ENCODE measurements at regions not wholly inside any gene's neighbourhood (a gene's known extent, or its start where the extent isn't known, plus 50 kb on each side); places are given as distances from the start of the nearest gene placed in this dataset.
"Not testable (repeated sequence)": the region's sequence is repeated elsewhere in the genome, so short reads cannot be mapped to it uniquely, and the experiment has no call there.

DNA sequence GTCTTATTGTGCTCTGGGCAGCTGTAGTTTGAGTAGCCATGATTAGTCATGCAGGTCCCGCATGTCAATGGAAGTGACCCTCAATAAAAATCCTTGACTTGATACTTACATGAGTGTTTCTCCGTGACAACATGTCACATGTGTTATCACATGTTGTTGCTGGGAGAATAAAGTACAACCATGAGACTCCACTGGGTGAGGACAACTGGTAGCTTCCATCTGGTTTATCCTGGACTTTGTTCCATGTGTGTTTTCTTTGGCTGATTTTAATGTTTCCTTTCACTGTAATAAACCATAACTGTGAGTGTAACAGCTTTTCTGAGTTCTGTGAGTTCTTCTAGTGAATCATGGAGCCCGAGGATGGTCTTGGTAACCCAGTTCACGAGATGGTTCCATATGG is 63.1 kb upstream of the NDN start:
- DNase-seq (ENCODE audit: low read depth) = no peak

GRCh38 chr15:23750776-23751175 is 63.7 kb upstream of the NDN start:
- no peak for DNase-seq (ENCODE audit: low read depth)

GRCh38 chr15:23753248-23753647 is 66.1 kb upstream of the NDN start:
- no peak for DNase-seq (ENCODE audit: low read depth)

GRCh38 chr15:23758891-23759290 is 71.8 kb upstream of the NDN start:
- DNase-seq (ENCODE audit: low read depth) = no peak

DNA sequence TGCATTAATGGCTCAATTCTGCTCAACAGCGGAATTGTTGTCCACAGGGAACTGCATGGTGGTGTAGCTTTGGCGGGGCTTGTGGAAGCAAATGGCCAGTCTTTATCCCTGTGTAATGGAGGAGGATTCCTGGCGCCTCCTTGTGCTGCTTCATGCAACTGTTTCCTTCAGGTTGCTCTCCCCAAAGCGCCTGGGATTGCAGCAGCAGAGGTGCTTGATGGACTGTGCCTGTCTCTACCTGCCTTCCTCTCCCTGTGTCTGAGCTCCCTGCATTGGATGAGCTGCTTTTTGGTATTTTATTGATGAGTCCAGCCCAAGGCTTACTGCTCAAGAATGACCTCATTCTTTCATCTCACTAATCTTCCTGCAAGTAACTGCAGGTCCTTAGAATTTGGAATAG is 72.9 kb upstream of the NDN start:
- no peak for DNase-seq (ENCODE audit: low read depth)

- no peak for DNase-seq (ENCODE audit: low read depth)
These were observed 74.3 kb upstream of the NDN start for GRCh38 chr15:23761386-23761785.

GRCh38 chr15:23762026-23762425 is 74.9 kb upstream of the NDN start:
- no peak for DNase-seq (ENCODE audit: low read depth)

DNA sequence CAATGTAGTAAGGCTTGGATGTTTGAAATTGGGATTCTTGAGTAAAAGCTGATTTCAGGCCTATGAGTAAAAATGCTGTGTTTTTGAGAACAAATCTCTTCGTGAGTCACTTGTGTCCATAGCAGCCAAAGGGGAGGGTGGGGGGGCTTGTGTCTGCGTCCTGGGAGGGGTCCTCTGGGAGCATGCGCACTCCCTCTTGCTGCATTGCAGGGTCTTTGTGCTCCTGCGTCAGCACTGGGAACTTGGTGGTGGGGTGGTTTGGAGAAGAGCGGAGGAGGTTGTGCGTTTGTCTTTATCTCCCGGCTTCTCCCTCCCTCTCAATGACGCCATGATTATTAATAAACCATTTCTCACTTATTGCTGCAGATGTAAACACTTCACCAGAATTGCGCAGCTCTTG is 75.9 kb upstream of the NDN start:
- DNase-seq (ENCODE audit: low read depth) = no peak

DNA sequence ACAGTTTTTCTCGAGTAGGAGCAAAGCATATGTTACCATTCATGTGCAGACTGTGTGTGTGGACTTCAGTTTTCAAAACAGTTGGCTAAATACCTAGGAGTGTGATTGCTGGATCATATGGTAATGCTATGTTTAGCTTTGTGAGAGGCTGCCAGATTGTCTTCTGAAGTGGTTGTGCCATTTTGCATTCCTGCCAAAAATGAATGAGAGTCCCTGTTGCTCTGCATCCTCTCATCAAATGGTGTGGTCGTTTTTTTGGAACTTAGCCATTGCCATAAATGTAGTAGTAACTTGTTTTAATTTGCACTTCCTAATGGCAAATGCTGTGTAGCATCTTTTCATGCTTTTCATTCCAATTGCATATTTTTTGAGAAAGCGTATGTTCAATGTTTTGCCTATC is 77.2 kb upstream of the NDN start:
- DNase-seq (ENCODE audit: low read depth) = no peak

GRCh38 chr15:23764716-23765115 is 77.6 kb upstream of the NDN start:
- no peak for DNase-seq (ENCODE audit: low read depth)

DNA sequence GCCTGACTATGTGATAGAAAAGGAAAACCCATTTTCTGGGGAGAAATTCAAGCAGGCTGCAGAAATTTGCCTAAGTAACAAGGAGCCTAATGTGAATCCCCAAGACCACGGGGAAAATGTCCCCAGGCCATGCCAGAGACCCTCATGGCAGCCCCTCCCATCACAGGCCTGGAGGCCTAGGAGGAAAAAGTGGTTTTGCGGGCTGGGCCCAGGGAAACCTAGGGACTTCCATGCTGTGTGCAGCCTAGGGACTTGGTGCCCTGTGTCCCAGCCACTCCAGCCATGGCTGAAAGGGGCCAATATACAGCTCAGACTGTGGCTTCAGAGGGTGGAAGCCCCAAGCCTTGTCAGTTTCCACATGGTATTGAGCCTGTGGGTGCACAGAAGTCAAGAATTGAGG is 79.7 kb upstream of the NDN start:
- DNase-seq (ENCODE audit: low read depth) = not testable (repeated sequence)

GRCh38 chr15:23773093-23773492 is 86.0 kb upstream of the NDN start:
- DNase-seq (ENCODE audit: low read depth) = no peak

- DNase-seq (ENCODE audit: low read depth) = no peak
These were observed 100.4 kb upstream of the NDN start for GRCh38 chr15:23787346-23788105.

DNA sequence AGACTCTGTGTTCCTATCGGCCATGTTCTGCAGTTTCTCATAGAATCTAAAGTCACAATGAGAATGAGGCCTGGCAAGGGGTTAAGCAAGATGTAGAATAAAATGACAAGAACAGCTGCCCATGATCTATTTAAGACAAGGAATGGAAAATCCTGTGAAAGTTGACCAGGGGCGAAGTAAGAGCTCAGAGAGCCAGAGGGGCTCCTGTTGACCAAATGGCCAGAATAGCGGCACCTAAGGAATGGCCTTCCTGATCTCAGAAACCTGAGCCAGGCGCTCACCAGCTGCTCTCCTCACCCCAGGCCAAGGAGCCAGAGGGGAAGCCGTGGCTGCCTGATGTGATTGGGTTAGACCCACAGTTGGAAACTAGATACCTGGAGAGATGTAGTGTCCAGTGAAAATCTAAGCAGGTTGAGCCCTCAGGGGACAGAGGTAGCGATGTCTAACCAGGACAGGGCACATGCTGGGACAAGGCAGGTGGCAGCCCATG is 106.1 kb upstream of the NDN start:
- DNase-seq (ENCODE audit: low read depth) = no peak

DNA sequence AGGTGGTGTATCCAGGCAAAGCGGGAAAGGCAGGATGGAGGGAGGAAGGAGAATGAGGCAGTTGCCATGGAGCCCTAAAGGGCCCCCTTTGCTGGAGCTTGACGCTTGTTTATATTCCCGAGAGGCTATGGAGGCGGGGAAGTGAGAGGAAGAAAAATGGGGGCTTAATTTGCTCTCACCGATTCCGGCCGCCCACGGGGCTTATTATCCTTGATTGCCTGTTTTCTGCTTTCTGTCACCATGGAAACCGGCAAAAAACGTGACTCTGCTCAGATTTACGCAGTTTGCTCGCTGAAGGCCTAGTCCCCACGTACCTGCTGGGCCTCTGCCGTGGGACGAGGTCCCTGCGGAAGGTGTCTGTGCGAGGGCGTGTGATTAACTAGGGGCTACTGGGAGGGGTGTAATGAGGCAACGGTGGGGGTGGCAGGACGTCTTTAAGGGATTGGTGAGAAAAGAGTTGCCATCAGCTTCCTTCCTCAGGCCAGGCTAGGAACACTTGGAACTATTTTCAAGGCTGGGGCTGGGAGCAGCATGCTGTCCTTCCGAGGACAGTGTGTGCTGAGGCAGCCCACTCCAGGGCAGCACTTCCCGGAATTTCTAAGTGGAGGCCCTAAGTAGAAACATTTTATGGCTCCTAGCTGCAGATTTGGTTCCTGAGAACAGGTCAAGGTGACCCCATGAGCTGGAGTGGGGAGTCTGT is 110.8 kb upstream of the NDN start:
- no peak for DNase-seq (ENCODE audit: low read depth)

DNA sequence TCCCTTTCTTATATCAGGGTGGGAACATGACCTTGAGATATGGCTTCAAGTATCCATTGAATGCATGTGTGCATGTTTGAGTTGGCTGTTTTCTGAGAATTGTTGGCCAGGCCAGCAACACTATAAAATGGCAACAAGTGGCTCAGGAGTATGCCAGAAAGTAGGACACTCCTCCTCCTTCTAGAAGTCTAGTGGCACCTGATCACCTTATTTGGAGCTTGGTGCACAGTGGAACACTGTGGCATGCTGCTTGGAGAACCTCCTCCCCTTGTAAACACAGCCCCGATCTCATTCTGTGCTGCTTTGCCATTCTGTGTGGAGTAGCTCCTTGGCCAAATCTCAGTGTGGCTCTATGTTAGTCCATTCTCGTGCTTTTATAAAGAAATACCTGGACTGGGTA is 114.8 kb upstream of the NDN start:
- DNase-seq (ENCODE audit: low read depth) = no peak

- not testable (repeated sequence) for DNase-seq (ENCODE audit: low read depth)
These were observed 115.9 kb upstream of the NDN start for GRCh38 chr15:23802896-23803435.

- no peak for DNase-seq (ENCODE audit: low read depth)
These were observed 119.9 kb upstream of the NDN start for GRCh38 chr15:23806980-23807379.

DNA sequence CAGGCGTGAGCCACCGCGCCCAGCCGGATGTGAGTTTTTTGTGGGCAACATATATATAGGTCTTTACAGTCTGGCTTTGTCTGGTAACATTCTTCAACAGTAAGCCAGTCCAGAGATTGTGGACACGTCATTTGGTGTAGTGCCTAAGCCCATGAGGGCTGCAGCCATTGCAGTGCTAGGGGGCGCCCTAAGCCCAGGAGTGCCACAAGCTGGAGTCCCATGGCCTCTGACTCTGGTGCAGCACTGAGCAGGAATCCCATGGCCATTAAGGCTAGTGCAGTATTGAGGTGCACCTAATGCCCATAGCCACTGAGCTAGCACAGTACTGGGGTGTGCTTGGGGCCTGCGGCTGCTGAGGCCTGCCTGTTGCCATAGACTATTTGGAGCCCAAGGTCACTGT is 136.4 kb upstream of the NDN start:
- no peak for DNase-seq (ENCODE audit: low read depth)

DNA sequence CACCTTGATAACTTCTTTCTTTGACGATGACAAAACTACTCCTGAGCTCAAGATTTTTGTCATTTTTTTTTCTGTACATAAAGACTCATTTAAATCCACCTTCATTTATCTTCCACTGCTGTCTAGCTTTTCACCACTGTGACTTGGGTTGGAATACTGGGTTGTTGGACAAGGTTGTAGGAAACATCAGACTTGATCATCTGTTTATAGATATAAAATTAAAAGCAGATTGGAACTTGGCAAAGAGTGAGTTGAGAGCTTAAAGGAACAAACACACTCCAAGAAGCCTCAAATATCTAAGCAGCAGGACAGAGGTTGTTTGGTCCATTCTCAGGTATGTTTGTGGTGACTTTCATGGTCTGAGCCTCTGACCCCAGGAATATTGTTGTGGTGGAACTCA is 141.7 kb upstream of the NDN start:
- DNase-seq (ENCODE audit: low read depth) = no peak

DNA sequence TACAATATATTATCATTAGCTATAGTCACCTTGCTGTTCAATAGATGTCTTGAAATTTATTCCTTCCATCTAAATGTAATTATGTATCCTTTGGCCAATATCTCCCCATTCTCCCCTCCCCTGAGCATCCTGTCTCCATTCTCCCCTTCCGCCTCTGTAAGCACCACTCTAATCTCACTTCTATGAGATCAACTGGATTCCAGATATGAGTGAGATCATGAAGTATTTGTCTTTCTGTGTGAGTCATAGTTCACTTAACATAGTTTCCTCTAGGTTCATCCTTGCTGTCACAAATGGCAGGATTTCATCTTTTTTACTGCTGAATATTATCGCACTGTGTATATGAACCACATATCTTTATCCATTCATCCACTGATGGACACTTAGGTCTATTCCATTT is 148.8 kb upstream of the NDN start:
- DNase-seq (ENCODE audit: low read depth) = no peak

- DNase-seq (ENCODE audit: low read depth) = no peak
These were observed 152.9 kb upstream of the NDN start for GRCh38 chr15:23839893-23840474.

- DNase-seq (ENCODE audit: low read depth) = no peak
These were observed 159.1 kb upstream of the NDN start for GRCh38 chr15:23846218-23846617.

Data from ELR (cell line).